DND-41 (cell line): ENCODE measurements at regions not wholly inside any gene's neighbourhood (a gene's known extent, or its start where the extent isn't known, plus 50 kb on each side); places are given as distances from the start of the nearest gene placed in this dataset.

Experiments
- CTCF ChIP-seq: IDR thresholded peaks from 2 replicates; pipeline ENCODE4 v1.5.1; 2012; ENCODE audit warnings: borderline replicate concordance, low read length, moderate library complexity, mild to moderate bottlenecking; ENCODE audit not compliant: poor library complexity, severe bottlenecking; ENCODE audit errors: extremely low read depth
- EZH2 ChIP-seq: IDR thresholded peaks from 3 replicates; pipeline ENCODE4 v1.6.1; 2012; ENCODE audit warnings: borderline replicate concordance, low read depth, mild to moderate bottlenecking, moderate library complexity, low read length, inconsistent platforms; ENCODE audit not compliant: severe bottlenecking

DNA sequence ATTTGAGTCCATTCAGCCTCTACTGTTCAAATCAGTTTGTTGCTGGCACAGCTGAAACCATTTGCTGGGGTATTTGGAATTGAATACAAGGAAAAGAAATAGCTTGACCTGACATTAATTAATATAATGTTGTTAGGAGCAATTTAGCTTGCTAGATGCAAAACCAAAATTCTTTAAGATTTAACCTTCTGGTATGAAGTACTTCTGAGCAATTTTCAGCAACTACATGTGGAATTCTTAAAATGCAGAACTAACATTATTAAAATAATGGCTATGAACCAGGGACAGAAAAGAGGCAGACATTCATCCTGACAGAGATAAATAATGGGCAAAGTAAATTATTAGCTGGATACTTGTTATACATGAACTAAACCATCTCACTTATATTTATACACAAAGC lies 160.0 kb upstream of the MIR17HG start:
- TF ChIP-seq CTCF: no peak
- no peak for TF ChIP-seq EZH2
